ENCODE measurements at regions not wholly inside any gene's neighbourhood (a gene's known extent, or its start where the extent isn't known, plus 50 kb on each side); places are given as distances from the start of the nearest gene placed in this dataset.

DNA sequence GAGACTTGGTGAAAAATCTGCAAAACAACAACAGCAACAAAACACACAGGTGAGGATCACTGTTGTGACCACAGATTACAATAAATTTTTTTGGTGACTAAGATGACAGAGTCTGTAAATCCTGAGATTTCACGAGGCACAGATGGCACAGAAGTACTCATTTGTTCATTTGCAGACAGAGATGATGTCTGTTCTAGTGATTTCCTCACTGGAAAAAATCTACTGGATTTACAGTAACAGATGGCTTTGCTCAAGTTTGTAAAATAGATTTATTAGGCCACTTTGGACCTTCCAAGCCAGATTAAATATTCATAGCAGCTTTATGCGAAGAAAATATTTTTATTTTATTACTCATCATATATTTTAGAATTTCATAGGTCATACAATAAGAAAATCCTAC, 113.5 kb upstream of the IL6 start:
- ATAC-seq (no peak), DNase-seq (no peak)
- 75 to 84% methylated on average over 2 of the region's 2 CpGs for WGBS, 2 donors
- H3K4me1 ChIP-seq, result no peaks in the 10 kb centered on the region
- TF ChIP-seq, protein P1, sequence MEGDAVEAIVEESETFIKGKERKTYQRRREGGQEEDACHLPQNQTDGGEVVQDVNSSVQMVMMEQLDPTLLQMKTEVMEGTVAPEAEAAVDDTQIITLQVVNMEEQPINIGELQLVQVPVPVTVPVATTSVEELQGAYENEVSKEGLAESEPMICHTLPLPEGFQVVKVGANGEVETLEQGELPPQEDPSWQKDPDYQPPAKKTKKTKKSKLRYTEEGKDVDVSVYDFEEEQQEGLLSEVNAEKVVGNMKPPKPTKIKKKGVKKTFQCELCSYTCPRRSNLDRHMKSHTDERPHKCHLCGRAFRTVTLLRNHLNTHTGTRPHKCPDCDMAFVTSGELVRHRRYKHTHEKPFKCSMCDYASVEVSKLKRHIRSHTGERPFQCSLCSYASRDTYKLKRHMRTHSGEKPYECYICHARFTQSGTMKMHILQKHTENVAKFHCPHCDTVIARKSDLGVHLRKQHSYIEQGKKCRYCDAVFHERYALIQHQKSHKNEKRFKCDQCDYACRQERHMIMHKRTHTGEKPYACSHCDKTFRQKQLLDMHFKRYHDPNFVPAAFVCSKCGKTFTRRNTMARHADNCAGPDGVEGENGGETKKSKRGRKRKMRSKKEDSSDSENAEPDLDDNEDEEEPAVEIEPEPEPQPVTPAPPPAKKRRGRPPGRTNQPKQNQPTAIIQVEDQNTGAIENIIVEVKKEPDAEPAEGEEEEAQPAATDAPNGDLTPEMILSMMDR (IDR thresholded peaks at IDR 0.05), result no peak
- TF ChIP-seq POLR2A (IDR thresholded peaks at IDR 0.05), result no peak
- intact Hi-C loops (cut with DNase I), result no loop called here
- no peaks in the 10 kb centered on the region for H3K27me3 ChIP-seq
- no peaks in the 10 kb centered on the region for H3K36me3 ChIP-seq (replicated peaks in 1 of 2; ENCODE audit: insufficient read depth in 1 of 2, low read depth in 2 of 2)
- H3K4me3 ChIP-seq, result no peak overlapping the region
- no peak overlapping the region for H3K27ac ChIP-seq
- no peaks in the 10 kb centered on the region for H3K9me3 ChIP-seq

DNA sequence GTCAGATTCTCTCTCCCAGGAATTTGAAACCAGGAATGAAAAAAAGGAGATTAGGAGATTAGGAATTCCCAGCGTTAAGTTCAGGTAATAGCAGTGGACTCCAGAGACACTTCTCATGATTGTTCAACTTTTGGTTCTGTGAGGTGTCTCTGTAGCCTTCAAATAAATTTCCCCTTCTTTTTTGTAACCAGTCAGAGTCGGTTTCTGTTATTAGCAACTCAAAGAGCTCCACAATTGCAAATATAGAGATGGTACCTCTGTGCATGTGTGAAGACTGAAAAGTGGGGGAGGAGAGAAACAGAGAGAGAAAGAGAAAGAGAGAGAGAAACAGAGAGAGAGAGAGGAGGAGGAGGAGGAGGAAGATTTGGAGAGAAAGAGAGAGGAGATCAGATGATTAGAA, 112.8 kb upstream of the STEAP1B start:
- WGBS, 2 donors, result 69 to 73% methylated on average over 2 of the region's 2 CpGs
- intact Hi-C loops (cut with DNase I), result no loop called here
- no peaks in the 10 kb centered on the region for H3K27me3 ChIP-seq

DNA sequence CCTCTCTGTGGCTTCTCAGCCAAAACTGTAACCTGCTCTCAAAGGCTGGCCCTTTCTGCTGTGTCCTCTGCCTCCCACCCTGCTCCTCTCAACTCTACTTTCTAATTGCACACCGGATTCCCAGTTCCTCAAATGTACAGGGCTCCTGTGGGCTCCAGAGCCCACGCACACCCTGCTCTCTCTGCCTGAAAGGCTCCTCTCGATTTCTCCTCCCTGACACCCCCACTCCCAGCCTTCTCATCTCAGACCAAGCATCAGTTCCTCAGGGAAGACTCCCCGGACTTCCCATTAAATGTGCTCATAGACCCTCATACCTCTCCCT, 111.7 kb upstream of the STEAP1B start:
- Histone ChIP-seq H3K36me3 (replicated peaks in 1 of 2; ENCODE audit: insufficient read depth in 1 of 2, low read depth in 2 of 2) (no peaks in the 10 kb centered on the region), H3K4me3 (no peak overlapping the region), H3K27me3 (no peaks in the 10 kb centered on the region), H3K27ac (no peak overlapping the region), H3K9me3 (no peaks in the 10 kb centered on the region), H3K4me1 (no peaks in the 10 kb centered on the region)
- DNase-seq, result no peak
- intact Hi-C loops (cut with DNase I), result no loop called here
- WGBS, 2 donors, result 75 to 80% methylated on average over 4 of the region's 4 CpGs
- no peak for TF ChIP-seq POLR2A (IDR thresholded peaks at IDR 0.05)
- TF ChIP-seq, protein P1 (IDR thresholded peaks at IDR 0.05), result no peak
- no peak for ATAC-seq

More for the DNA sequence above, 112.8 kb upstream of the STEAP1B start:
- Histone ChIP-seq H3K4me3 (no peak overlapping the region), H3K27ac (no peak overlapping the region), H3K4me1 (no peaks in the 10 kb centered on the region), H3K9me3 (no peaks in the 10 kb centered on the region), H3K36me3 (replicated peaks in 1 of 2; ENCODE audit: insufficient read depth in 1 of 2, low read depth in 2 of 2) (no peaks in the 10 kb centered on the region)
- DNase-seq, result no peak
- TF ChIP-seq, protein P1 (IDR thresholded peaks at IDR 0.05), result no peak
- no peak for TF ChIP-seq POLR2A (IDR thresholded peaks at IDR 0.05)
- no peak for ATAC-seq

DNA sequence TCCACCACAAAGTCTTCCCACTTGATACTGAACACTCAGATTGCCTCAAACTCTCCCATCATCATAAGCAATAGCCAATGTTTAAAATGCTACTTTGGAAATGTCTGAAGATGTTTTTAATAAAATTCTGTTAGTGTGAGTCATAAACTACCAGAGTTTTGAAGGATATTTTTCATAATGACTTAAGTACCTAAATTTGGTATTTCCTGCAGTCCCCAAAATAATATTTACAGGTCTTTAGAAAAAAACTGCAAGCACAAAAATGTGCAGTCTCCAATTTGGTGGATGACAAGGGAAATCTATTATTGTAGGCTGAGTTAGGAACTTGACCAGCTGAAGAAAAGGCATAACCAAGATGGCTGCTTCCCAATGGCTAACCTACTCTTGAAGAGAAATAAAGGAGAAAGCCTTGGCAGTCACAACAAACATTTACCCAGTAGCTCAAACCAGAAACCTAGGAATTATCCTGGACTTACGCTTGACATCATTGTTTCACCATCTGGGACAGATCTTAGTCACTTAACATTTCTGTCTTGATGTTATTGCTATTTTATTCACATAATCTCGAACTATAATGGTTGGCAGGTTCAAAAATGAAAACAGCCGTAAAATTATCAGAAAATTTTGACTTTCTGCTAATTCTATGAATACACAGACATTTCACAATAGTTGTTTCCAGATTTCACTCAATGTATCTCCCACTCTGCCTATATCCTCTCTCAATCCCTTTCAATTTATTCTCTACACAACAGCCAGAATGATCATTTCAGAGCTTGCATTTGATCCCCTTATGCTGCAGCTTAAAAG, 111.2 kb upstream of the STEAP1B start:
- DNase-seq, result no peak
- Histone ChIP-seq H3K9me3 (no peaks in the 10 kb centered on the region), H3K4me3 (no peak overlapping the region), H3K4me1 (no peaks in the 10 kb centered on the region), H3K36me3 (replicated peaks in 1 of 2; ENCODE audit: insufficient read depth in 1 of 2, low read depth in 2 of 2) (no peaks in the 10 kb centered on the region), H3K27ac (no peak overlapping the region), H3K27me3 (no peaks in the 10 kb centered on the region)
- 83 to 89% methylated on average over 3 of the region's 3 CpGs for WGBS, 2 donors
- ATAC-seq, result no peak
- intact Hi-C loops (cut with DNase I), result no loop called here
- TF ChIP-seq, protein P1 (IDR thresholded peaks at IDR 0.05), result no peak
- no peak for TF ChIP-seq POLR2A (IDR thresholded peaks at IDR 0.05)

DNA sequence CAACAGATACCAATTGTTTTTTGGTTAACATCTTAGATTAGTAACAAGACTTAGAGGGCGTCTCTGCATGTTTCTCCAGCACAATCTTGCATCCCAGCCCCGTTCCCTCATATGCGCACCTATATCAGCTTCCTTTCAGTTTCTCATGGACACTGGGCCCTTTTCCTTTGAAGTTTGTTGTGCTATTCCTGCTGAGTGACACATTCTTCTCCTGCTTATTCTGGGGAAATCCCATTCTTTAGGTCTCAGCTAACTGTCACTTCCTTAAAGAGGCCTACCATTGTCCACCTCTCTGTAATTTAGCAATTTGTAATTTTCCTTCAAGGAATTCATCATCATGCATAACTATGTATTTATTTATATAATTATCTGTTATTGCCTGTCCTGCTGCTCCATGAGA, 110.3 kb upstream of the STEAP1B start:
- intact Hi-C loops (cut with DNase I), result no loop called here
- TF ChIP-seq, protein P1 (IDR thresholded peaks at IDR 0.05), result no peak
- TF ChIP-seq POLR2A (IDR thresholded peaks at IDR 0.05), result no peak
- Histone ChIP-seq H3K9me3 (no peaks in the 10 kb centered on the region), H3K27ac (no peak overlapping the region), H3K4me1 (peaks cover 4% of the 10 kb centered on the region), H3K27me3 (no peaks in the 10 kb centered on the region), H3K4me3 (no peak overlapping the region), H3K36me3 (replicated peaks in 1 of 2; ENCODE audit: insufficient read depth in 1 of 2, low read depth in 2 of 2) (no peaks in the 10 kb centered on the region)
- DNase-seq (no peak), ATAC-seq (no peak)
- WGBS, 2 donors, result 93 to 94% methylated on average over 3 of the region's 3 CpGs

Data from body of pancreas (tissue), 4 donors.